ENCODE measurements at regions not wholly inside any gene's neighbourhood (a gene's known extent, or its start where the extent isn't known, plus 50 kb on each side); places are given as distances from the start of the nearest gene placed in this dataset.

DNA sequence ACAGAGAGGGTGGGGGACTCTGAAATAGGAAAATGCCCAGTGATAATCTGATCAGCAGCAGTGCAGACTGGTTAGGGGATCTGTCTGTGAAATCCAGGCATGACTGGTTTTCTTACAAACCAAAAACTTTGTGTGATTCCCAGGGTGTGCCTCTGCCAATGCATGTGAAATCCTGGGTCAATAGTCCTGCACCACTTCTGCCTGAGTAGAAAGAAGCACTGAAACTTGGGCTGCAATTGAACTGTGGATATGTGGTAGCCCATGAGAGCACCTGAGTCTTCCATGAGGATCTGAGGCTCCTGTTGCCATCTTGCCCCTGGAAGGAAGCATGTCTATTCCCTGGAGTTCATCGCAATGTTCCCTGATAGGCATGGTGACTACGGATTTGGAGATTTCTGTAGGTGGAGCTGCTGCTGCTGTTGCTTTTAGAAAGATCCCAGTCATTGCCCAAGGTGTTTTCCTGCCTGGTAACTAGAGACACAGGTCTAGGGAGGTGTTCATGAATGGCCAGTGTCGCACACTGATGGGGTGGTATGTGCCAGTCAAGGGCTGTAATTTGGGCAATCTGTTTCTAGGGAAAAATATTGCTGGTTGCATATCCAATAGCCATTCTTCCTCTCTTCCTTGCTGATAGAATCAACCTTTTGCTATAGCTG lies 146.7 kb downstream of the CARTPT start:
- DNase-seq = no peak

GRCh38 chr5:71872311-71872864 lies 153.3 kb downstream of the CARTPT start:
- no peak for DNase-seq

DNA sequence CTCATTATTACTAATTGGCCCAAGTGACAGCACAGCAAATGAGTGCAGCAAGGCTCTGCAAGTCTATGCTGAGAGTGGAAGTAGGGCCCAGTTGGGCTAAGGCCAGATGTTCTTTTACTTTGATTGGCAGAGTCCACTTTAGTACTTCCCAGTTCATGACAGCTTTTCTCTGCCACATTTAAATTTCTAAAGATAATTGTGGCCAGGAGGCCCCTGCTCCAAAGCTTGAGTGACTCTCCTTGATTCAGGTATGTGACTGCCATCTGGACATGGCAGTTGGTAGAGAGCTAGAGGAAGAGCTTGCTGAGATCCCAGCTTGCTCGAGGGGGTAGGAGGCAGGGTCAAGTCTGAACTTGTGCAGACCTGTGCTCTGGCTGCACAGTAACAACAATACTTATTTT lies 154.1 kb downstream of the CARTPT start:
- no peak for DNase-seq

- DNase-seq = no peak
These were observed 155.4 kb downstream of the CARTPT start for GRCh38 chr5:71874521-71874920.

DNA sequence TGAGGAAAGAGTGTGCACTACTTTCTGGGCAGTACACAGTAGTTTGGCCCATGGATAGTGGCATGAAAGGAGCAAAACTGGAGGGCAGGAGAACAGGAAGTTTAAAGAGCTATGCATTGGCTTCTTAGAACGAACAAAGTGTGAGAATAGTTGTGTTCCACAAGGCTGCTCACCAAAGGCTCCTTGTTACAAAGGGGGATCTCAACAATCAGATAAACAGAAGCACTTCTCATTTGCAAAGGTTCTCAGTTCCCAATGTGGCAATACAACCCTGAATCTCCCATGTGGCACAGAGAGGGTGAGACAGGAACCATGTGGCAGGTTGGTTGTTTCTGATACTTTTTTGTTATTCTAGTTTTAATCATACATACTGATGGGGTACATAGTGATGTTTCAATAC lies 158.4 kb downstream of the CARTPT start:
- no peak for DNase-seq

GRCh38 chr5:71880536-71880935 lies 161.5 kb downstream of the CARTPT start:
- no peak for DNase-seq

GRCh38 chr5:71882826-71883741 lies 164.0 kb downstream of the CARTPT start:
- peak; percentile 85 for DNase-seq

- peak; percentile 43 for DNase-seq
These were observed 164.6 kb downstream of the CARTPT start for GRCh38 chr5:71883742-71884103.

DNA sequence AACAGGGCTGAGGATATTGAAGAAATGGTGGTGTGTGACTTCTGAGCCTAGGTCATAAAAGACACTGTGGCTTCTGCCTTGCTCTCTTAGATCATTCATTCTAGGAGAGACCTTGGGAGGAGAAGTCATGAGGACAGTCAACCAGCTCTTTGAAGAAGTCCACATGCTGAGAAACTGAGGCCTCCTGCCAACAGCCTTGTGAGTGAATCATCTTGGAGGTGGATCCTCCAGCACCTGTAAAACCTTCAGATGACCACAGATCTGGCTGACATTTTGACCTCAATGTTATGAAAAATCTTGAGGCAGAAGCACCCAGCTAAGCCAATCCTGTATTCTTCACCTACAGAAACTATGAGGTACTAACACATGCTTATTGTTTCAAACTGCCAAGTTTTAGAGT lies 165.9 kb downstream of the CARTPT start:
- no peak for DNase-seq

DNA sequence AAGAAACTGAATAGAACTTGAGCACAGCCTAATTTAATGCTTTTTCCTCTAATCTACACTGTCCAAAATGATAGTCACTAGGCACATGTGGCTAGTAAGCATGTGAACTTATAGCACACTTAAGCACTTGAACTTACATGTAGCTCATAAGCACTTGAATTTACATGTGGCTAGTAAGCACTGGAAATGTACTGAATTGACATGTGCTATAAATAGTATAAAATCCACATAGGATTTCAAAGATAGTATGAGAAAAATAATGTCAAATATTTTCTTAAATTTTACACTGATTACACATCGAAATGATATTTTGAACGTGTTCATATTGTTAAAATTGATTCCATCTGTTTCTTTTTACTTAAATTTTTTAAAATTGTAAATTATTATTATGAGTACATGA lies 167.3 kb downstream of the CARTPT start:
- DNase-seq = peak; percentile 60

DNA sequence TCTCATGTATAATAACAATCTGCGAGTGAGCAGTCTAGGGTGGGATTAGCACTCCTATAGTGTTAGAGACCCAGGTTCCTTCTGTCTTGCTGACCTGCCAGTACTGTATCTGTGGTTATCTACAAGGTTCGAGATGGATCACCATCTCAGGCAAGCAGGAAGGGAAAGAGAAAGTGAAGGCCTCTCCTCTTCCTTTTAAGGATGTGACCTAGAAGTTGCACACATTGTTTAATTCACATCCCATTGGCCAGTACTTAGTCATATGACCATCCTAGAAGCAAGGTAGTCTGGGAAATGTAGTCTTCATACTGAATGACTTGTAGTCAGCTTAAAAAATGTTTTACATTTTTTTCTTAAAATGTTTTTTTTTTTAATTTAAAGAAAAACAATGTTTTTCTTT lies 168.6 kb downstream of the CARTPT start:
- DNase-seq = peak; percentile 91

- DNase-seq = no peak
These were observed 172.3 kb downstream of the CARTPT start for GRCh38 chr5:71891406-71891805.

GRCh38 chr5:71891856-71892255 lies 172.8 kb downstream of the CARTPT start:
- DNase-seq = peak; percentile 59

DNA sequence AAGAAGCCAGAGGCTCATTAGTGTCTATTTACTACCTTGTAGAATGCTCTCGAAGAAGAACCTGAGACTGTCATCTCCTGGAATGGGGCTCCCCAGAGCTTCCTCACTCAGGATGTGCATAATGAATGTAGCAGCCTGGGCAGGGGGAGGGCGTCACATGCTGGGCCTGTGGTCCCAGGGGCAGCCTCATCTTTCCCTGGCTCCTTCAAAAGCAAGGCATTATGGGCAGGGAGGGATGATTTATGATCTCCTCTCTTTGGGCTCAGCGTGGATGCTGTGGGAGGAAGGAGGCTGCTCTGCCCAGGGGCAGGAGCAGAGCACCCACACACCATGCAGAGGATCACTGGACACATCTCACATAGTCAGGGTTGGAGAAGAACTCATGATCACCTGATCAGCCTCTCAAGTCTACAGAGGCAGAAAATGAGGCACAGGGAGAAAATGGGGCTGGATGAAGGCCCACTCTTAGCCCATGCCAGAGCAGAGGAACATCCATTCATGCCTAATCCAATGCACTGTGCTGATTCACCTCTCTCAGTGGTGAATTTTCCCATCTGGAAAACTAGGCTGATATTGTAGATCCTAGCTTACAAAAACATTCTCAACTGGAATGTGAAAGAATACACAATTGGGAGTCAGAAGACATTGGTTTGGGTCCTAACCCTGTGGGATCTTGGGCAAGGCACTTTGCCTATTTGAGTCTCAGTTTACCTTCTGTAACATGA lies 173.7 kb downstream of the CARTPT start:
- no peak for DNase-seq

- no peak for DNase-seq
These were observed 174.4 kb downstream of the CARTPT start for GRCh38 chr5:71893451-71893850.

DNA sequence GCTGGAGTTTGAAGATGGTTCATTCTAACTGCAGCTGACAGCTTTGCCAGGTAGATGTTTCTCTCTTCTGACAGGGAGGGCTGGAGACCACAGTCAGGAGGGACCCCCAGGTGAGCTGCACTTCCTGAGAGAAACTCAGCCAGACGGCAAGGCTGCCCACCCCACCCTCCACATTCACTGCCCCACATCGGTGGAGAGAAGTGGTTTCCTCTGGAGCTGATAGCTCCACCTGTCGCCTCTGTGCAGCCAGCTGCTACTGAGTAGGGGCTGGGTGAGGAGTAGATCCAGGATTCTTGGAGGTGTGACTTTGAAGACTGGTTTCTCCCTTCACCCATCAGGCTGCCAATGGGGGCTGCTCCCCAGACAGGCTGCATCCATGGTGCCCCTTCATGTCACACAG lies 175.0 kb downstream of the CARTPT start:
- no peak for DNase-seq

GRCh38 chr5:71895546-71895945 lies 176.5 kb downstream of the CARTPT start:
- DNase-seq = no peak

GRCh38 chr5:71899865-71900342 lies 180.8 kb downstream of the CARTPT start:
- peak; percentile 33 for DNase-seq

DNA sequence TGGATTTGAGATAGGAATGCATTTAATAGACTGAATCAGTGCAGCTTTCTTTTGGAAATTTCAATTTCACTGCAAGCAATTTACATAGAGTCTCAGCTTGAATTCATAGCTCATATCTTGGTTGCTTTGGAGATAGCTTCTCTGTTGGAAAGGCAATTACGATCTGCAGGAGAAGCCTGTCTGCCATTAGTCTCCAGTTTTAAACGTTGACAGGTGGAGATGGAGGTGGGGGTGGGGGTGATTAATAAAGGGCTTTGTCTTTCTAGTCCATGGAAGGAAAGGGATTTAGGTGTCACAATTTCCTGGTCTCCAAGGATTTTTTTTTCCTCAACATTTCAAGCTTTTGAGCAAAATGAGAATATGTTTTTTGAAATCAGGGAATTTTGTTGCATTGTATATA lies 184.7 kb downstream of the CARTPT start:
- no peak for DNase-seq

DNA sequence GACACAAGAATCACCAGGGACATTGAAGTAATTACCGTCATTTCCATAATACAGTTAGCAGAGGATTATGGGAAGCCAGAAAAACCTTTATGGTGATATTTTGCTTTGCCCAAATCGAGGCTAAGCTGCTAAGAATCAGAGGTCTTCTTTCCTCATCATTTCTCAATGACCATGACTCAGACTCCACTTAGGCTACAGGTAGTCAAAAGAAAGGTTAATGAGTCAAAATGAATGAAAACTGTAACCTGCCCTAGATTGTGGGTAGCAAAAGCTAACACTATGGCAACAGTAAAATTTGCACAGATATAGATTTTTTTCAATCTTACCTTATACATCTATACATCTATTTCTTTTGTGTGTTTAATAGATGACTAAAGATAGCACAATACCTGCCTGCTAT lies 185.8 kb downstream of the CARTPT start:
- DNase-seq = no peak

- DNase-seq = no peak
These were observed 187.0 kb downstream of the CARTPT start for GRCh38 chr5:71905834-71906711.

- DNase-seq = no peak
These were observed 188.0 kb downstream of the CARTPT start for GRCh38 chr5:71907001-71907588.

Measured in fibroblast of skin of scalp (primary cell).